ENCODE measurements at regions not wholly inside any gene's neighbourhood (a gene's known extent, or its start where the extent isn't known, plus 50 kb on each side); places are given as distances from the start of the nearest gene placed in this dataset.

GRCh38 chr4:73683456-73683855 lies 56.9 kb upstream of the CXCL8 start:
- no peak for TF ChIP-seq CTCF (IDR thresholded peaks at IDR 0.05)
- Histone ChIP-seq H3K36me3 (ENCODE audit: insufficient read depth, low read length) (no peaks in the 10 kb centered on the region), H3K9me3 (ENCODE audit: control insufficient read depth in 1 of 2, insufficient read depth in 1 of 2, low read length in 2 of 2) (no peaks in the 10 kb centered on the region), H3K27ac (ENCODE audit: low read depth in 1 of 2, low read length in 2 of 2) (no peak overlapping the region), H3K4me3 (ENCODE audit: low read length) (no peak overlapping the region), H3K4me1 (ENCODE audit: insufficient read depth, low read length) (no peaks in the 10 kb centered on the region), H3K27me3 (ENCODE audit: control insufficient read depth in 1 of 2, insufficient read depth in 2 of 2, low read length in 2 of 2) (no peaks in the 10 kb centered on the region)
- H3K27me3 Mint-ChIP-seq, result no peaks in the 10 kb centered on the region
- CTCF ChIA-PET, result no interaction called here
- H3K9me3 Mint-ChIP-seq, result no peaks in the 10 kb centered on the region
- no peaks in the 10 kb centered on the region for H3K4me1 Mint-ChIP-seq (ENCODE audit: low read depth)
- POLR2A ChIA-PET, result no interaction called here
- H3K36me3 Mint-ChIP-seq (ENCODE audit: low read depth), result no peaks in the 10 kb centered on the region
- no peak overlapping the region for H3K27ac Mint-ChIP-seq
- intact Hi-C loops (cut with DNase I, micrococcal nuclease), result no loop called here
- ATAC-seq (ENCODE audit: poor library complexity) (no peak), DNase-seq (no peak)
- H3K4me3 Mint-ChIP-seq, result no peak overlapping the region

GRCh38 chr4:73684097-73684496 lies 56.3 kb upstream of the CXCL8 start:
- no peak for TF ChIP-seq CTCF (IDR thresholded peaks at IDR 0.05)
- CTCF ChIA-PET, result no interaction called here
- H3K4me3 ChIP-seq (ENCODE audit: low read length), result no peak overlapping the region
- ATAC-seq (ENCODE audit: poor library complexity), result no peak
- no peak overlapping the region for H3K27ac Mint-ChIP-seq
- H3K4me3 Mint-ChIP-seq, result no peak overlapping the region
- H3K27me3 Mint-ChIP-seq, result no peaks in the 10 kb centered on the region
- no peaks in the 10 kb centered on the region for H3K4me1 ChIP-seq (ENCODE audit: insufficient read depth, low read length)
- H3K27ac ChIP-seq (ENCODE audit: low read depth in 1 of 2, low read length in 2 of 2), result no peak overlapping the region
- no peaks in the 10 kb centered on the region for H3K9me3 ChIP-seq (ENCODE audit: control insufficient read depth in 1 of 2, insufficient read depth in 1 of 2, low read length in 2 of 2)
- intact Hi-C loops (cut with DNase I, micrococcal nuclease), result no loop called here
- no peaks in the 10 kb centered on the region for H3K36me3 ChIP-seq (ENCODE audit: insufficient read depth, low read length)
- no peaks in the 10 kb centered on the region for H3K4me1 Mint-ChIP-seq (ENCODE audit: low read depth)
- POLR2A ChIA-PET, result no interaction called here
- DNase-seq, result no peak
- H3K9me3 Mint-ChIP-seq, result no peaks in the 10 kb centered on the region
- H3K27me3 ChIP-seq (ENCODE audit: control insufficient read depth in 1 of 2, insufficient read depth in 2 of 2, low read length in 2 of 2), result no peaks in the 10 kb centered on the region
- H3K36me3 Mint-ChIP-seq (ENCODE audit: low read depth), result no peaks in the 10 kb centered on the region

GRCh38 chr4:73685052-73685451 lies 55.3 kb upstream of the CXCL8 start:
- DNase-seq, result no peak
- ChIA-PET POLR2A (no interaction called here), CTCF (no interaction called here)
- Histone ChIP-seq H3K4me3 (ENCODE audit: low read length) (no peak overlapping the region), H3K4me1 (ENCODE audit: insufficient read depth, low read length) (no peaks in the 10 kb centered on the region), H3K9me3 (ENCODE audit: control insufficient read depth in 1 of 2, insufficient read depth in 1 of 2, low read length in 2 of 2) (no peaks in the 10 kb centered on the region), H3K36me3 (ENCODE audit: insufficient read depth, low read length) (no peaks in the 10 kb centered on the region), H3K27me3 (ENCODE audit: control insufficient read depth in 1 of 2, insufficient read depth in 2 of 2, low read length in 2 of 2) (no peaks in the 10 kb centered on the region), H3K27ac (ENCODE audit: low read depth in 1 of 2, low read length in 2 of 2) (no peak overlapping the region)
- H3K4me1 Mint-ChIP-seq (ENCODE audit: low read depth), result no peaks in the 10 kb centered on the region
- no peak overlapping the region for H3K27ac Mint-ChIP-seq
- H3K27me3 Mint-ChIP-seq, result no peaks in the 10 kb centered on the region
- no peak overlapping the region for H3K4me3 Mint-ChIP-seq
- ATAC-seq (ENCODE audit: poor library complexity), result no peak
- no peaks in the 10 kb centered on the region for H3K36me3 Mint-ChIP-seq (ENCODE audit: low read depth)
- no peaks in the 10 kb centered on the region for H3K9me3 Mint-ChIP-seq
- no peak for TF ChIP-seq CTCF (IDR thresholded peaks at IDR 0.05)
- intact Hi-C loops (cut with DNase I, micrococcal nuclease), result no loop called here

Measured in CD4-positive, alpha-beta T cell (primary cell).